HEK293 (cell line): ENCODE measurements at regions not wholly inside any gene's neighbourhood (a gene's known extent, or its start where the extent isn't known, plus 50 kb on each side); places are given as distances from the start of the nearest gene placed in this dataset.

Source experiments
- CTCF ChIA-PET: fragments of 350-600 bp; formaldehyde crosslinking; extraction: SDS; loops from one replicate; lab custom pipeline; 2021; ENCODE audit warnings: antibody characterized with exemption; lab: Yijun Ruan, JAX
- POLR2A ChIA-PET: fragments of 300-600 bp; formaldehyde crosslinking; extraction: SDS; loops from one replicate; lab custom pipeline; 2020; ENCODE audit warnings: antibody characterized with exemption, inconsistent platforms; lab: Yijun Ruan, JAX
- H3K27ac ChIP-seq: fragments of 200-500 bp; sonication (Bioruptor generic); 2 replicates; pipeline ENCODE4 v1.5.1; 2014; ENCODE audit warnings: low read depth, low read length, control low read depth, inconsistent platforms; ENCODE audit errors: extremely low read depth
- H3K36me3 ChIP-seq, 2 experiments: fragments of 200-500 bp in 1 of 2; sonication (Bioruptor generic) in 1 of 2; 1 replicate in 1 of 2; 2 replicates in 1 of 2; pipeline ENCODE4 v1.5.1; 2014 to 2017; ENCODE audit warnings: inconsistent platforms in 2 of 2, low read length in 2 of 2; ENCODE audit not compliant: control insufficient read depth in 2 of 2, insufficient read depth in 1 of 2
- H3K4me1 ChIP-seq: fragments of 200-500 bp; sonication (Bioruptor generic); 2 replicates; pipeline ENCODE4 v1.5.1; 2014; ENCODE audit warnings: mild to moderate bottlenecking, low read length, inconsistent platforms; ENCODE audit not compliant: control insufficient read depth, insufficient read depth
- H3K4me3 ChIP-seq: 2 replicates; pipeline ENCODE4 v1.5.1; 2011; ENCODE audit warnings: low read depth, mild to moderate bottlenecking, control low read depth, low read length, moderate library complexity
- H3K9me3 ChIP-seq: fragments of 200-500 bp; sonication (Bioruptor generic); 2 replicates; pipeline ENCODE4 v1.5.1; 2014; ENCODE audit warnings: low read depth, low read length, inconsistent platforms; ENCODE audit not compliant: control insufficient read depth, insufficient read depth
- BCL11B ChIP-seq: fragments of 450-650 bp; formaldehyde crosslinking; IDR thresholded peaks from 2 replicates; pipeline ENCODE4 v1.5.1; 2016; ENCODE audit warnings: low read depth, missing biosample characterization, missing genetic modification characterization
- GLIS1 ChIP-seq: fragments of 450-650 bp; formaldehyde crosslinking; IDR thresholded peaks from 2 replicates; pipeline ENCODE4 v1.5.1; 2016; ENCODE audit warnings: missing biosample characterization, missing genetic modification characterization
- HOXC10 ChIP-seq: sonication (generic); formaldehyde crosslinking; IDR thresholded peaks from 2 replicates; pipeline ENCODE4 v1.8.1; 2023; ENCODE audit warnings: mild to moderate bottlenecking, missing genetic modification reagents
- KLF10 ChIP-seq: fragments of 450-650 bp; IDR thresholded peaks from 2 replicates; pipeline ENCODE4 v1.5.1; 2018; ENCODE audit warnings: missing biosample characterization, mild to moderate bottlenecking, missing genetic modification characterization
- PBX3 ChIP-seq: sonication (generic); formaldehyde crosslinking; IDR thresholded peaks from 2 replicates; pipeline ENCODE4 v1.8.1; 2022; ENCODE audit warnings: mild to moderate bottlenecking, moderate library complexity, missing genetic modification reagents
- SCRT2 ChIP-seq: fragments of 450-650 bp; formaldehyde crosslinking; IDR thresholded peaks from 2 replicates; pipeline ENCODE4 v1.5.1; 2016; ENCODE audit warnings: missing biosample characterization, missing genetic modification characterization
- TSHZ1 ChIP-seq: fragments of 450-650 bp; formaldehyde crosslinking; IDR thresholded peaks from 2 replicates; pipeline ENCODE4 v1.5.1; 2016; ENCODE audit warnings: missing biosample characterization, missing genetic modification characterization, borderline replicate concordance
- WT1 ChIP-seq: fragments of 450-650 bp; formaldehyde crosslinking; IDR thresholded peaks from 2 replicates; pipeline ENCODE4 v1.5.1; 2016; ENCODE audit warnings: missing biosample characterization, missing genetic modification characterization
- ZBTB48 ChIP-seq: fragments of 450-650 bp; formaldehyde crosslinking; IDR thresholded peaks from 2 replicates; pipeline ENCODE4 v1.5.1; 2016; ENCODE audit warnings: missing biosample characterization, missing genetic modification characterization
- ZIC2 ChIP-seq: fragments of 450-650 bp; formaldehyde crosslinking; IDR thresholded peaks from 2 replicates; pipeline ENCODE4 v1.5.1; 2016; ENCODE audit warnings: missing biosample characterization, missing genetic modification characterization
- ZNF146 ChIP-seq: fragments of 450-650 bp; formaldehyde crosslinking; IDR thresholded peaks from 2 replicates; pipeline ENCODE4 v1.5.1; 2016; ENCODE audit warnings: missing biosample characterization, missing genetic modification characterization
- ZNF16 ChIP-seq: fragments of 450-650 bp; formaldehyde crosslinking; IDR thresholded peaks from 2 replicates; pipeline ENCODE4 v1.5.1; 2016; ENCODE audit warnings: low read depth, missing biosample characterization, missing genetic modification characterization
- ZNF18 ChIP-seq: fragments of 450-650 bp; formaldehyde crosslinking; IDR thresholded peaks from 2 replicates; pipeline ENCODE4 v1.5.1; 2016; ENCODE audit warnings: missing biosample characterization, missing genetic modification characterization
- ZNF2 ChIP-seq: fragments of 450-650 bp; formaldehyde crosslinking; IDR thresholded peaks from 2 replicates; pipeline ENCODE4 v1.5.1; 2016; ENCODE audit warnings: missing biosample characterization, missing genetic modification characterization
- ZNF202 ChIP-seq: fragments of 450-650 bp; formaldehyde crosslinking; IDR thresholded peaks from 2 replicates; pipeline ENCODE4 v1.5.1; 2016; ENCODE audit warnings: missing biosample characterization, missing genetic modification characterization, borderline replicate concordance
- ZNF366 ChIP-seq: fragments of 450-650 bp; formaldehyde crosslinking; conservative IDR thresholded peaks from 2 replicates; pipeline ENCODE4 v1.5.1; 2016; ENCODE audit warnings: missing biosample characterization, missing genetic modification characterization
- ZNF37A ChIP-seq: fragments of 450-650 bp; IDR thresholded peaks from 2 replicates; pipeline ENCODE4 v1.5.1; 2018; ENCODE audit warnings: missing biosample characterization, missing genetic modification characterization
- ZNF530 ChIP-seq: fragments of 450-650 bp; formaldehyde crosslinking; IDR thresholded peaks from 2 replicates; pipeline ENCODE4 v1.5.1; 2016; ENCODE audit warnings: low read depth, missing biosample characterization, missing genetic modification characterization
- ZNF560 ChIP-seq: fragments of 450-650 bp; formaldehyde crosslinking; IDR thresholded peaks from 2 replicates; pipeline ENCODE4 v1.5.1; 2017; ENCODE audit warnings: missing biosample characterization, missing genetic modification characterization, borderline replicate concordance
- ZNF623 ChIP-seq: fragments of 450-650 bp; formaldehyde crosslinking; IDR thresholded peaks from 2 replicates; pipeline ENCODE4 v1.5.1; 2016; ENCODE audit warnings: missing biosample characterization, missing genetic modification characterization
- ZNF629 ChIP-seq: fragments of 450-650 bp; formaldehyde crosslinking; IDR thresholded peaks from 2 replicates; pipeline ENCODE4 v1.5.1; 2017; ENCODE audit warnings: missing biosample characterization, missing genetic modification characterization
- ZNF664 ChIP-seq: fragments of 450-650 bp; formaldehyde crosslinking; IDR thresholded peaks from 2 replicates; pipeline ENCODE4 v1.5.1; 2016; ENCODE audit warnings: missing biosample characterization, missing genetic modification characterization
- ZNF768 ChIP-seq: fragments of 450-650 bp; formaldehyde crosslinking; IDR thresholded peaks from 2 replicates; pipeline ENCODE4 v1.5.1; 2018; ENCODE audit warnings: missing biosample characterization, mild to moderate bottlenecking, missing genetic modification characterization
- ZSCAN18 ChIP-seq: fragments of 450-650 bp; formaldehyde crosslinking; IDR thresholded peaks from 2 replicates; pipeline ENCODE4 v1.5.1; 2016; ENCODE audit warnings: missing biosample characterization, missing genetic modification characterization

DNA sequence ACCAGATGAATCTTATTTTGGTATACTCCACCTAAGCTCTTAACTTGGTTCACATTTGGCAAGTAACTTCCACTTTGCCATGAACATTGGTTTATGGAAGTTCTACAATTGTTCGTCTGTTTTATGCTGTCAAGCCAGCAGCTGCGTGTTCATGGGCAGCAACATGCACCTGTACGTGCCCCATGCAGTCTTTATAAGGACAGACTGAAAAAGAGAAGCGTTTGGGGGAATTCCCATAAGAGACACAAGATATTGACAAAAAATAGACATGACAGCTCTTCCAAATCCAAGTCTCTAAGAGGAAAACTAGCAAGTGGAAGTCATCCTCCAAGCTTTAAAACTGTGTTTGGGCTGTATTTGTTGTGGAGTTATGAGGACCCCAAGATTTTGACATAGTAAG, 151.6 kb downstream of the SLC16A9 start (continued):
- no peak for TF ChIP-seq TSHZ1
- TF ChIP-seq ZBTB48, result no peak
- TF ChIP-seq ZNF768 (tag by site-specific recombination), result no peak
- TF ChIP-seq ZNF202 (tag by site-specific recombination), result no peak
- TF ChIP-seq ZNF16, result no peak
- no peak for TF ChIP-seq KLF10

DNA sequence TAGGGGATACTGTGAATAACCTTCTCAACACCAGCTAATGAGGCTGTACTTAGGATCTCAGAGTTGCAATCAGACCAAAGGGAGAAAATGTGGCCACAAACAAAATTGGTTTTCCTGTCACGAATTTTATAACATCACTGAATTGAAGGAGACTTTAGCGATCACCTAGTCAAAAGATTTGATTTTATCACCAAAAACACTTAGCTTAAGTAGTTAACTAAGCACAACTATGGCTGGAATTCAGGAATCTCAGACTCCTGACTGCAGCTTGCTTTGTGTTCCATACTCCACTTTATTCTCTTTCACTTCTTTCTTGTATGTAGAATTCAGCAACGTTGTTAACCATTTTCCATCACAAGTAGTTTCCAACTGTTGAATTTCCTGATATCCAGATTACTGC, 152.0 kb downstream of the SLC16A9 start:
- H3K4me1 ChIP-seq, result no peaks in the 10 kb centered on the region
- no peaks in the 10 kb centered on the region for H3K9me3 ChIP-seq
- H3K4me3 ChIP-seq, result no peak overlapping the region
- no peak overlapping the region for H3K27ac ChIP-seq
- TF ChIP-seq ZNF146 (tag by site-specific recombination), result no peak
- TF ChIP-seq HOXC10 (CRISPR knock-in tag), result no peak
- no peak for TF ChIP-seq ZIC2 (tag by site-specific recombination)
- TF ChIP-seq ZSCAN18, result no peak
- TF ChIP-seq ZNF366 (tag by site-specific recombination), result no peak
- TF ChIP-seq BCL11B (tag by site-specific recombination), result no peak
- TF ChIP-seq ZNF37A (tag by site-specific recombination), result no peak
- no peak for TF ChIP-seq ZNF623 (tag by site-specific recombination)
- TF ChIP-seq ZNF2 (tag by site-specific recombination), result no peak
- TF ChIP-seq ZNF664, result no peak
- no peak for TF ChIP-seq ZNF560 (tag by site-specific recombination)
- no peak for TF ChIP-seq ZNF629 (tag by site-specific recombination)
- TF ChIP-seq PBX3 (CRISPR knock-in tag), result no peak
- H3K36me3 ChIP-seq, result no peaks in the 10 kb centered on the region
- POLR2A ChIA-PET, result no interaction called here
- CTCF ChIA-PET, result interaction anchor here (1.2 kb wide), 1 partner anchor 69 kb away, joined by 5 read pairs; no protein-coding TSS in a partner anchor

- TF ChIP-seq SCRT2 (tag by site-specific recombination) (no peak), ZNF18 (tag by site-specific recombination) (no peak), GLIS1 (peak; percentile 33; the same call in 1 of the 2 replicates), WT1 (no peak), ZNF530 (tag by site-specific recombination) (no peak)
- Histone ChIP-seq H3K27ac (no peak overlapping the region), H3K4me3 (no peak overlapping the region), H3K36me3 (no peaks in the 10 kb centered on the region), H3K4me1 (no peaks in the 10 kb centered on the region), H3K9me3 (no peaks in the 10 kb centered on the region)
- ChIA-PET POLR2A (no interaction called here), CTCF (interaction anchor here (0.7 to 1.2 kb wide), 2 partner anchors 69 to 243 kb away, joined by 5 read pairs; no protein-coding TSS in a partner anchor)
Measured at GRCh38 chr10:59557052-59557451, 152.6 kb downstream of the SLC16A9 start.
